GM20000 (cell line): ENCODE measurements at regions not wholly inside any gene's neighbourhood (a gene's known extent, or its start where the extent isn't known, plus 50 kb on each side); places are given as distances from the start of the nearest gene placed in this dataset.

Experiments
- DNase-seq: peaks from one replicate; pipeline ENCODE4 v3.0.0; 2012; ENCODE audit warnings: low spot score
- CTCF ChIP-seq: IDR thresholded peaks from 2 replicates; pipeline ENCODE4 v1.5.1; 2012; ENCODE audit warnings: mild to moderate bottlenecking, control low read depth; ENCODE audit errors: extremely low read depth, missing control alignments

- DNase-seq: no peak
- TF ChIP-seq CTCF: no peak
Observed at GRCh38 chr4:187183346-187183745, 459.7 kb upstream of the FAT1 start.

GRCh38 chr4:187183826-187184225 is 460.2 kb upstream of the FAT1 start:
- DNase-seq: no peak
- no peak for TF ChIP-seq CTCF

DNA sequence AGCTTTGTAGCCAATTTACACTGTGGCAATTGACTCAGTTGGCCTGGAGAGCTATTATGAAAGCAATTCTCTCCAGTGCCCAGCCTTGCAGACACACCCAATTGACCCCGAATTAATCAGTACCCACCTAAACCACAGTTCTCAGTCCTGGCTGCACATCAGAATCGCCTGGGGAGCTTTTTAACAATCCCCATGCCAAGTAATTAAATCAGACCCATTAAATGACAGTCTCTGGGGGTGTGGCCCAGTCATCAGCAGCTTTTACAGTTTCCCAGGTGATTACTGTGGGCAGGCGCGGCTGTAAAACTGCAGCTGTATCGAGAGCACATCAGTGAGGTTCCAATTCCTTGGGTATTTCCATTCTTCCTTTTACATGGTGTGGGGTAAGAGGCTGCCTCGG is 460.9 kb upstream of the FAT1 start:
- no peak for TF ChIP-seq CTCF
- no peak for DNase-seq

DNA sequence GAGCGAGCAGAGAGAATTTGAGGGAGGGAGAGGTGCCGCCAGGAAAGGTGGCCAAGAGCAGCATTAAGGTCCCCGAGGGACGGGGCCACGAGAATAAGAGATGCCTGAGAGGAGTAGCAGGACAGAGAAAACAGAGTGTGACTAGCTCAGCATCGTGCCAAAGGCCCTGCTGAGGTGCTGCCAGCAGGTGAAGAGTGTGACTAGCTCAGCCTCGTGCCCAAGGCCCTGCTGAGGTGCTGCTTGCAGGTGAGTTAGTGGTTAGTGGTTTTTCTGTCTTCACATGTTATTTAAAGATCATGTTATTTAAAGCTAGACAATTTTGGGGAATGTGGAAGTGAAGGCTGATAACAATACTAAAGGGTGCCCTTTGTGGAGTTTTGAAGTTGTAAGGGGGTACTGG is 464.5 kb upstream of the FAT1 start:
- DNase-seq: no peak
- no peak for TF ChIP-seq CTCF

DNA sequence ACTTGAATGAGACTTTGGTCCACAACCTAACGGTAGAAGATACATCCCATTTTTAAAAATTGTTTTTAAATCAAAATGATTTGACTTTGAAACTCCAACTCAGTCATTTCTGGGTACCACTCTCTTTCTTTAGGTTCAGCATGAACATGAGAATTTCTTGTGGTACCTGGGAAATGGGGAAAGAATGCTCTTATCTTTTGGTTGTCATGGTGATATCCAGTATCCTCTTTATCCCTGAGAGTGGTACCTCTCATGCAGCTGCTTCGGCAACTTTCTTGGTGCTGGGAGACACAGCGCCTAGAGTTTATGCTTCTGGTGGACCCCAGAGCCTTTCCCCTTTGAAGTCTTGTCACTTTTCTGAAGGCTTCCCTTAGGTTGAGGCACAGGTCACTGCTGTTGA is 465.1 kb upstream of the FAT1 start:
- no peak for DNase-seq
- TF ChIP-seq CTCF: no peak

GRCh38 chr4:187190390-187190789 is 466.7 kb upstream of the FAT1 start:
- DNase-seq: no peak
- TF ChIP-seq CTCF: no peak

DNA sequence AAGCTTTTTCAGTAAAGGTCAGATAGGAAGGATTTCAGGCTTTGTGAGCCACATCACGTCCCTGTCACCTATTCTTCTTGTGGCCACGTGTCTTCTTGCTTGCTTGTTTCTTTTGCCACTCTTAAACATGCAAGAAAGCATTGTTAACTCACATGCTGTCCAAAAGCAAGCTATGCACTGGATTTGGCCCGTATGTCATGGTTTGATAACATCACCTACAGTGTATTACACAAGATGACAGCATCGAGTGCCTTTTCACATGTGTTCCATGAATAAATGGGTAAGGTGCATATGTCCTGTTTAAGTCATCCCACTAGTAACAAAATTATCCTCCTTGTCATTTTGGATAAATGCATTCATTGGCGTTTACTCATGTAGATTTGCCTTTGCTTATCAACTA is 468.0 kb upstream of the FAT1 start:
- DNase-seq: no peak
- no peak for TF ChIP-seq CTCF
